ENCODE measurements at regions not wholly inside any gene's neighbourhood (a gene's known extent, or its start where the extent isn't known, plus 50 kb on each side); places are given as distances from the start of the nearest gene placed in this dataset.

GRCh38 chr12:111066744-111067437 lies 146.5 kb upstream of the MYL2 start:
- TF ChIP-seq CTCF (IDR thresholded peaks at IDR 0.05), result no peak
- no peak for TF ChIP-seq PRDM15 (CRISPR knock-in tag; IDR thresholded peaks at IDR 0.05)
- no peak for TF ChIP-seq ZNF138 (CRISPR knock-in tag; conservative IDR thresholded peaks at IDR 0.05)
- no peak for TF ChIP-seq ZBTB43 (CRISPR knock-in tag; IDR thresholded peaks at IDR 0.05)
- no peak for TF ChIP-seq SP1 (CRISPR knock-in tag; conservative IDR thresholded peaks at IDR 0.05)
